ENCODE measurements at regions not wholly inside any gene's neighbourhood (a gene's known extent, or its start where the extent isn't known, plus 50 kb on each side); places are given as distances from the start of the nearest gene placed in this dataset.

GRCh38 chr7:157485361-157485831 lies 148.6 kb downstream of the DNAJB6 start:
- H3K36me3 ChIP-seq (replicated peaks in 1 of 2; ENCODE audit: control insufficient read depth in 1 of 2, insufficient read depth in 2 of 2, low read length in 1 of 2) = no peaks in the 10 kb centered on the region
- H3K4me2 ChIP-seq = no peak overlapping the region
- no peak overlapping the region for H3K9ac ChIP-seq
- no peaks in the 10 kb centered on the region for H3K27me3 ChIP-seq (ENCODE audit: insufficient read depth)
- H3K9me2 ChIP-seq = no peaks in the 10 kb centered on the region
- H2AFZ ChIP-seq (ENCODE audit: low read depth) = no peak overlapping the region
- no peaks in the 10 kb centered on the region for H3K79me2 ChIP-seq (ENCODE audit: insufficient read depth)
- CTCF ChIA-PET = interaction anchor here (0.8 kb wide), 2 partner anchors 11 to 12 kb away, joined by 3 read pairs; no protein-coding TSS in a partner anchor
- no peak overlapping the region for H3K4me3 ChIP-seq (ENCODE audit: low read depth in 2 of 2, low read length in 1 of 2)
- H3K4me1 ChIP-seq (ENCODE audit: control insufficient read depth in 1 of 2, insufficient read depth in 2 of 2, low read depth in 1 of 2, low read length in 1 of 2) = no peaks in the 10 kb centered on the region
- 59% methylated on average over 10 of the region's 12 CpGs for WGBS (ENCODE audit: low lambda C conversion rate)
- no peak for DNase-seq
- H3K9me3 ChIP-seq = no peaks in the 10 kb centered on the region
- TF ChIP-seq TEAD4 (IDR thresholded peaks at IDR 0.05; ENCODE audit: borderline replicate concordance, insufficient read depth) (no peak), MXI1 (IDR thresholded peaks at IDR 0.05; ENCODE audit: low read depth, low read length) (no peak), MAX (IDR thresholded peaks at IDR 0.05; ENCODE audit: low read depth) (no peak), NRF1 (IDR thresholded peaks at IDR 0.05; ENCODE audit: low read depth, low read length) (no peak), GABPA (IDR thresholded peaks at IDR 0.05; ENCODE audit: low read depth) (no peak), SIN3A (IDR thresholded peaks at IDR 0.05; ENCODE audit: borderline replicate concordance, low read depth, low read length) (no peak), GATA2 (CRISPR knock-in tag; IDR thresholded peaks at IDR 0.05) (no peak), MEF2A (IDR thresholded peaks at IDR 0.05; ENCODE audit: borderline replicate concordance, low read depth) (no peak), POLR2AphosphoS5 (IDR thresholded peaks at IDR 0.05; ENCODE audit: low read depth, low read length) (no peak), CHD2 (IDR thresholded peaks at IDR 0.05; ENCODE audit: low read length, partially characterized antibody) (no peak), YY1 (IDR thresholded peaks at IDR 0.05; ENCODE audit: low read depth) (no peak)
- TF ChIP-seq, protein P1, sequence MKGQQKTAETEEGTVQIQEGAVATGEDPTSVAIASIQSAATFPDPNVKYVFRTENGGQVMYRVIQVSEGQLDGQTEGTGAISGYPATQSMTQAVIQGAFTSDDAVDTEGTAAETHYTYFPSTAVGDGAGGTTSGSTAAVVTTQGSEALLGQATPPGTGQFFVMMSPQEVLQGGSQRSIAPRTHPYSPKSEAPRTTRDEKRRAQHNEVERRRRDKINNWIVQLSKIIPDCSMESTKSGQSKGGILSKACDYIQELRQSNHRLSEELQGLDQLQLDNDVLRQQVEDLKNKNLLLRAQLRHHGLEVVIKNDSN (IDR thresholded peaks at IDR 0.05; ENCODE audit: borderline replicate concordance, low read depth) = no peak
- POLR2A ChIA-PET = no interaction called here
- no peak overlapping the region for H3K27ac ChIP-seq (ENCODE audit: low read depth in 2 of 2, low read length in 1 of 2)
- no peaks in the 10 kb centered on the region for H4K20me1 ChIP-seq (ENCODE audit: insufficient read depth)
- H3F3A ChIP-seq (replicated peaks; ENCODE audit: insufficient read depth) = peaks cover 5% of the 10 kb centered on the region

DNA sequence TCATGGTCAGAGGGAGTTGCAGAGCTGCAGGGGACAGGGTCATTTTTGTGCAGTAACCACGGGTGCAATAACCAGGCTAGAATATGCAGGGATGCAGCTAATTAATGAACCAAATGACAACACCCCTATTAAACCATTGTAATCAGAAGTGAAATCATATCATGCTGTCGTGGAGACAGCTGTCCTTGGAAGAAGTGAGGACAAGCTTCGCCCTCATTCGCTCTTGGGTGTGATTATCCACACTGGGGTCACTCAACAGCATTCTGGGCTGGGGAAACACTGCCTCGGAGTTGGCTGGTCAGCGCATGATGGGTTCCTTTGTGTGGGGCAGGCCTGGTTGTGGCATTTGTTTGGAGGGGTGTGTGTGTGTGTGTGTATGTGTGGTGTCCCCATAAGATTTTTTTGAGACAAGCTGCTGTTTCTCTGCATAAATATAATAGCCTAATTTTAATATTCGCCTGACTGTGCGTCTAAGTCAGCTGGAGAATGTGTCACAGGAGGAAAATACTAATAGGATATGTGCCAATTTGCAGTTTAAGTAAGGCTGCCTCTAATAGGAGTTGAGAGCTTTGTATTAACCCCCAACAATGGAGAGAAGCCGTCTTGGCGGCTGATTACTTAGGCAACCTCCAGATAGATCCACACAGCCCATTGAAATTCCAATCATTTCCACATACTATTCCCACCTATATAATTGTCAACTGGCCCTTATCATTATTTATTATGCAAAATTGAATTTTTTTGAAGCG lies 149.4 kb downstream of the DNAJB6 start:
- Histone ChIP-seq H3K36me3 (replicated peaks in 1 of 2; ENCODE audit: control insufficient read depth in 1 of 2, insufficient read depth in 2 of 2, low read length in 1 of 2) (no peaks in the 10 kb centered on the region), H3K4me2 (no peak overlapping the region), H2AFZ (ENCODE audit: low read depth) (no peak overlapping the region), H3K27ac (ENCODE audit: low read depth in 2 of 2, low read length in 1 of 2) (no peak overlapping the region), H3K79me2 (ENCODE audit: insufficient read depth) (no peaks in the 10 kb centered on the region), H3K4me3 (ENCODE audit: low read depth in 2 of 2, low read length in 1 of 2) (no peak overlapping the region), H3K9me3 (0 out of 2 replicates have a peak, but pooled peaks cover 2% of the 10 kb centered on the region), H3K9me2 (no peaks in the 10 kb centered on the region), H3K4me1 (ENCODE audit: control insufficient read depth in 1 of 2, insufficient read depth in 2 of 2, low read depth in 1 of 2, low read length in 1 of 2) (no peaks in the 10 kb centered on the region), H3K9ac (no peak overlapping the region), H4K20me1 (ENCODE audit: insufficient read depth) (no peaks in the 10 kb centered on the region), H3F3A (replicated peaks; ENCODE audit: insufficient read depth) (peaks cover 5% of the 10 kb centered on the region), H3K27me3 (ENCODE audit: insufficient read depth) (no peaks in the 10 kb centered on the region)
- no peak for DNase-seq
- WGBS (ENCODE audit: low lambda C conversion rate) = 38% methylated on average over 11 of the region's 11 CpGs
- ChIA-PET POLR2A (no interaction called here), CTCF (interaction anchor here (0.8 kb wide), 2 partner anchors 11 to 12 kb away, joined by 3 read pairs; no protein-coding TSS in a partner anchor)
- TF ChIP-seq GATA2 (CRISPR knock-in tag; IDR thresholded peaks at IDR 0.05) (no peak), IRF3 (IDR thresholded peaks at IDR 0.05; ENCODE audit: low read depth, low read length) (no peak), TAF1 (IDR thresholded peaks at IDR 0.05; ENCODE audit: borderline replicate concordance, low read depth, low read length) (no peak), RXRA (IDR thresholded peaks at IDR 0.05; ENCODE audit: borderline replicate concordance, low read depth) (no peak), CHD2 (IDR thresholded peaks at IDR 0.05; ENCODE audit: low read length, partially characterized antibody) (no peak), NFIC (IDR thresholded peaks at IDR 0.05; ENCODE audit: borderline replicate concordance) (no peak), TEAD4 (IDR thresholded peaks at IDR 0.05; ENCODE audit: borderline replicate concordance, insufficient read depth) (no peak), USF2 (IDR thresholded peaks at IDR 0.05; ENCODE audit: borderline replicate concordance, low read depth, low read length) (no peak), JUND (IDR thresholded peaks at IDR 0.05) (no peak), TCF12 (IDR thresholded peaks at IDR 0.05) (no peak)
- TF ChIP-seq, protein P2, sequence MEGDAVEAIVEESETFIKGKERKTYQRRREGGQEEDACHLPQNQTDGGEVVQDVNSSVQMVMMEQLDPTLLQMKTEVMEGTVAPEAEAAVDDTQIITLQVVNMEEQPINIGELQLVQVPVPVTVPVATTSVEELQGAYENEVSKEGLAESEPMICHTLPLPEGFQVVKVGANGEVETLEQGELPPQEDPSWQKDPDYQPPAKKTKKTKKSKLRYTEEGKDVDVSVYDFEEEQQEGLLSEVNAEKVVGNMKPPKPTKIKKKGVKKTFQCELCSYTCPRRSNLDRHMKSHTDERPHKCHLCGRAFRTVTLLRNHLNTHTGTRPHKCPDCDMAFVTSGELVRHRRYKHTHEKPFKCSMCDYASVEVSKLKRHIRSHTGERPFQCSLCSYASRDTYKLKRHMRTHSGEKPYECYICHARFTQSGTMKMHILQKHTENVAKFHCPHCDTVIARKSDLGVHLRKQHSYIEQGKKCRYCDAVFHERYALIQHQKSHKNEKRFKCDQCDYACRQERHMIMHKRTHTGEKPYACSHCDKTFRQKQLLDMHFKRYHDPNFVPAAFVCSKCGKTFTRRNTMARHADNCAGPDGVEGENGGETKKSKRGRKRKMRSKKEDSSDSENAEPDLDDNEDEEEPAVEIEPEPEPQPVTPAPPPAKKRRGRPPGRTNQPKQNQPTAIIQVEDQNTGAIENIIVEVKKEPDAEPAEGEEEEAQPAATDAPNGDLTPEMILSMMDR (IDR thresholded peaks at IDR 0.05) = no peak
- TF ChIP-seq, protein P3, sequence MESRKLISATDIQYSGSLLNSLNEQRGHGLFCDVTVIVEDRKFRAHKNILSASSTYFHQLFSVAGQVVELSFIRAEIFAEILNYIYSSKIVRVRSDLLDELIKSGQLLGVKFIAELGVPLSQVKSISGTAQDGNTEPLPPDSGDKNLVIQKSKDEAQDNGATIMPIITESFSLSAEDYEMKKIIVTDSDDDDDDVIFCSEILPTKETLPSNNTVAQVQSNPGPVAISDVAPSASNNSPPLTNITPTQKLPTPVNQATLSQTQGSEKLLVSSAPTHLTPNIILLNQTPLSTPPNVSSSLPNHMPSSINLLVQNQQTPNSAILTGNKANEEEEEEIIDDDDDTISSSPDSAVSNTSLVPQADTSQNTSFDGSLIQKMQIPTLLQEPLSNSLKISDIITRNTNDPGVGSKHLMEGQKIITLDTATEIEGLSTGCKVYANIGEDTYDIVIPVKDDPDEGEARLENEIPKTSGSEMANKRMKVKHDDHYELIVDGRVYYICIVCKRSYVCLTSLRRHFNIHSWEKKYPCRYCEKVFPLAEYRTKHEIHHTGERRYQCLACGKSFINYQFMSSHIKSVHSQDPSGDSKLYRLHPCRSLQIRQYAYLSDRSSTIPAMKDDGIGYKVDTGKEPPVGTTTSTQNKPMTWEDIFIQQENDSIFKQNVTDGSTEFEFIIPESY (IDR thresholded peaks at IDR 0.05; ENCODE audit: borderline replicate concordance, low read depth) = no peak

Measured in SK-N-SH (cell line).